ENCODE measurements at regions not wholly inside any gene's neighbourhood (a gene's known extent, or its start where the extent isn't known, plus 50 kb on each side); places are given as distances from the start of the nearest gene placed in this dataset.

DNA sequence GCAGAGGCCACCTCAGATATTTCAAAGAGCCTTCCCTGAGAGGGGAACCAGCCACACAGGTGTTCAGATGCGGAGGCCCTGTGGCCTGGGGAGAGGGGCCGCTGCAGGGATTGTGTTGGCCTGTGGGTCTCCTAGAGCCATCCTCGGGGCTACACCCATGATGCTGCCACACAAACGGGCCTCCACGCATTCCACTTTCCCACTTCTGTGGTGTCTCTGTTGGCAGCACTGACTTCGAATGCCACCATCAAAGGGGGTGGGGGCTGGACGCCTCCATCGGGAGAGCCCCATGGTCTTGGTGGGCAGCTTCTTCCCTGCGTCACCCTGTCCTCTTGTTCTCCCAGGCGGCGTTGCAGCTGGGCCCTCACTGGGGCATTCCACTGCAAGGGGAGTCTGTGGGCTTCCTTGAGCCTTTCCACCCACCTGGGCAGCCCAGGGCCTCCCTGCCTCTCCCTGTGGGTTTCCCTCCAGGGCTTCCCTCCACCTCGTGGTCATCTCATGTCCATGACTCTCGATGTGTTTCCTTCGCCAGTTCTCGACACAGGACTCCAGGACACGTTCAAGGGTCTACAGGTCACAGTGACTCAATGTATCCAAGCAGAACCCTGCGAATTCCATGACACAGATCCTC, 145.5 kb downstream of the ERMARD start:
- TF ChIP-seq CTCF (IDR thresholded peaks at IDR 0.05; ENCODE audit: insufficient read depth, low read depth, low read length): no peak
- TF ChIP-seq EZH2 (IDR thresholded peaks at IDR 0.05; ENCODE audit: insufficient read depth, low read length): no peak

All from astrocyte (in vitro differentiated cells and primary cell).